BLaER1 treated with 17β-estradiol and CSF1 and Interleukin-3, amounts not matched to agents 10 nM and 100 nM (cell line): ENCODE measurements at regions not wholly inside any gene's neighbourhood (a gene's known extent, or its start where the extent isn't known, plus 50 kb on each side); places are given as distances from the start of the nearest gene placed in this dataset.
"Not testable (repeated sequence)": the region's sequence is repeated elsewhere in the genome, so short reads cannot be mapped to it uniquely, and the experiment has no call there.

Source experiments
- H3K27ac ChIP-seq, 11 experiments: shearing (Covaris generic); formaldehyde crosslinking; 2 replicates each; pipeline ENCODE4 v1.8.1; 2022
- H3K27me3 ChIP-seq, 11 experiments: shearing (Covaris generic); formaldehyde crosslinking; 2 replicates each; pipeline ENCODE4 v1.8.1; 2022
- H3K36me3 ChIP-seq, 11 experiments: shearing (Covaris generic); formaldehyde crosslinking; 2 replicates each; pipeline ENCODE4 v1.8.1; 2022
- H3K4me1 ChIP-seq, 10 experiments: shearing (Covaris generic); formaldehyde crosslinking; 2 replicates each; pipeline ENCODE4 v1.8.1; 2022
- H3K4me2 ChIP-seq, 11 experiments: shearing (Covaris generic); formaldehyde crosslinking; 2 replicates each; pipeline ENCODE4 v1.8.1; 2022
- H3K4me3 ChIP-seq, 10 experiments: shearing (Covaris generic); formaldehyde crosslinking; 2 replicates each; pipeline ENCODE4 v1.8.1; 2022
- H3K9ac ChIP-seq, 11 experiments: shearing (Covaris generic); formaldehyde crosslinking; 2 replicates each; pipeline ENCODE4 v1.8.1; 2022
- H3K9me3 ChIP-seq, 11 experiments: shearing (Covaris generic); formaldehyde crosslinking; replicated peaks in 1 of 11; 2 replicates each; pipeline ENCODE4 v1.8.1; 2022
- H4K20me1 ChIP-seq, 11 experiments: shearing (Covaris generic); formaldehyde crosslinking; 2 replicates each; pipeline ENCODE4 v1.8.1; 2022
- Cebpa-rat ChIP-seq, 11 experiments: shearing (Covaris generic); IDR thresholded peaks; 2 replicates each; pipeline ENCODE4 v1.8.1; 2022

DNA sequence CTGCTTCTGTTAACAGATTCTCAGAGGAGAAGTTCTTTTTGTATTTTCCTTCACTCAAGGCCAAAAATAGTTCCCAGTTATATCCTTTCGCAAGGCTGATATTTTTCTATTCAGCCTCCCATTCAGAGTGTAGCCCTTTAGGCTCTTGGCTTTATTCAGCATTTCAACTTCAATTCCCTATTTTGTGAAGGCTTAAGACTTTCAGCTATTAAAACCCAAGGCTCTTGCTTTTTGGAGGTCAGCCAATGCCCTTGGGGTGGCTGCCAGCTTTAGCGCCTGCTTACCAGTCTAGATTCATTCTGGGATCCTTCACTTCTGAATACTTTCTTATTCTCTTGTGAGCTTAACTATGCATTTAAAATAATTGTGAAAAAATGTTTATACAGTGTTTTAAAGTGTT lies 57.3 kb upstream of the ADGRA3 start:
- Histone ChIP-seq H3K9me3 (peaks cover 8 to 28% (median 20%) of the 10 kb centered on the region in 11 experiments; a peak in 20 of 22 replicates), H3K27ac (no peak overlapping the region)
- no peak for TF ChIP-seq Cebpa-rat (IDR thresholded peaks at IDR 0.05)

DNA sequence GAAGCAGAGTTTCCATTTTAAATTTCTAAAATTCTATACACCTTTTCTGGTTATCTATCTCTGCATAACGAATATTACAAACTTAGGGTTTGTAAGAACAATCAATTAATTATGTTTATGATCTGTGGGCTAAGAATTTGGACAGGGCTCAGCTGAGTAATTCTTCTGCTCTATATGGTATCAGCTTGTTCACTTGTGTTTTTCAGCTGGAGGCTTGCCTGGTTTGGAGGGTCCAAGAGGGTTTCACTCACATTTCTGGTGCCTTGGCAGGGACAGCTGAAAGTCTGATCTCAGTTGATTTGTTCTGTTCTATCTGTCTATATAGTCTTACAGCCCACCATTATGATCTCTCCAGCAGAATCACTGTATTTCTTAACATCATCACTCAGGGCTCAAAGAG lies 57.8 kb upstream of the ADGRA3 start:
- Histone ChIP-seq H3K4me3 (no peak overlapping the region), H3K36me3 (no peaks in the 10 kb centered on the region), H3K27me3 (no peaks in the 10 kb centered on the region), H3K4me1 (no peaks in the 10 kb centered on the region), H3K9ac (no peak overlapping the region), H3K9me3 (peaks cover 8 to 28% (median 19%) of the 10 kb centered on the region in 11 experiments; a peak in 20 of 22 replicates), H4K20me1 (no peaks in the 10 kb centered on the region), H3K4me2 (no peak overlapping the region), H3K27ac (no peak overlapping the region)
- TF ChIP-seq Cebpa-rat (IDR thresholded peaks at IDR 0.05): no peak

More for the DNA sequence above, 57.3 kb upstream of the ADGRA3 start:
- Histone ChIP-seq H3K9ac (no peak overlapping the region), H3K27me3 (no peaks in the 10 kb centered on the region), H4K20me1 (no peaks in the 10 kb centered on the region), H3K4me3 (no peak overlapping the region), H3K36me3 (no peaks in the 10 kb centered on the region), H3K4me1 (no peaks in the 10 kb centered on the region), H3K4me2 (no peak overlapping the region)

DNA sequence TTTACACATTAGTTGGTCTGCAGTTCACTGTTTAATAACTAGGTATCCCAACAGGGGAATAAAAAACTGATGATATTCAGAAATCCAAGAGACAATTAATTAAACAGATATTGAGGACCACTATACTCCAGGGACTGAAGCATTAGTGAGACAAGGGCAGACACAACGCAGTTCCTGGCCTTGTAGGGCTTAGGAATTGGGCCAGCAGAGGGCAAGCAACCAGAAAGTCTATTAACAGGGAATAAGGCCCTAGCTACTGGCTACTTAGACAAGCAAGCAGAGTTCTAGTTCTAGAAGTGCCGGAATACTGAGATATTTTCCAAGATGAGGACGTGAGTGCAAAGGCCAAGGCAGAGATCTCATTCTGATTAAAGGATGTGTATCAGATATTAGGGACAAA lies 58.6 kb upstream of the ADGRA3 start:
- Histone ChIP-seq H3K27me3 (no peaks in the 10 kb centered on the region), H3K4me3 (no peak overlapping the region), H3K9ac (no peak overlapping the region), H3K36me3 (no peaks in the 10 kb centered on the region), H3K9me3 (peaks cover 5 to 21% (median 16%) of the 10 kb centered on the region in 11 experiments; a peak in 20 of 22 replicates), H3K4me1 (no peaks in the 10 kb centered on the region), H4K20me1 (no peaks in the 10 kb centered on the region), H3K4me2 (no peak overlapping the region), H3K27ac (no peak overlapping the region)
- TF ChIP-seq Cebpa-rat (IDR thresholded peaks at IDR 0.05): no peak

DNA sequence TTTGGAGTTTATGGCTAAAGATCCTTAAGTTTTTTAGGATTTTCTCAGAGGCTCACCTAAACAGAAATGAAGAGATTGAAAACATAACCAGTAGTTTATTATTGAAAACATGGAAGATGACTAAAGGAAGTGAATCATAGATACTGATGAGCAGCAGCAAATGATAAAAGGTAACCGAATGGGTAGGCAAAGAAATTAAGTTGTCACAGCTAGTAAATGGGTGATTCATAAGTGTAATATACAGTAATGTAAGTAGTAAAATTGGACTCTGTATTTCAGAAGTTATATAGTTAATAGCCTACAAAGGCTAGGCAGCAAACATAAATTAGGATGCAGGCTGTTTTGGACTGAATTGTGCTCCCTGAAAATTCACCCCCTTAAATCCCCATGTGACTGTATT lies 59.0 kb upstream of the ADGRA3 start:
- H3K9me3 ChIP-seq: peaks cover under 1 to 16% (median 15%) of the 10 kb centered on the region in 11 experiments; a peak in 20 of 22 replicates
- H3K4me1 ChIP-seq: no peaks in the 10 kb centered on the region
- H3K27ac ChIP-seq: no peak overlapping the region
- H3K4me3 ChIP-seq: no peak overlapping the region
- no peaks in the 10 kb centered on the region for H3K36me3 ChIP-seq
- no peaks in the 10 kb centered on the region for H4K20me1 ChIP-seq
- no peak for TF ChIP-seq Cebpa-rat (IDR thresholded peaks at IDR 0.05)
- H3K4me2 ChIP-seq: no peak overlapping the region
- H3K27me3 ChIP-seq: no peaks in the 10 kb centered on the region
- H3K9ac ChIP-seq: no peak overlapping the region

DNA sequence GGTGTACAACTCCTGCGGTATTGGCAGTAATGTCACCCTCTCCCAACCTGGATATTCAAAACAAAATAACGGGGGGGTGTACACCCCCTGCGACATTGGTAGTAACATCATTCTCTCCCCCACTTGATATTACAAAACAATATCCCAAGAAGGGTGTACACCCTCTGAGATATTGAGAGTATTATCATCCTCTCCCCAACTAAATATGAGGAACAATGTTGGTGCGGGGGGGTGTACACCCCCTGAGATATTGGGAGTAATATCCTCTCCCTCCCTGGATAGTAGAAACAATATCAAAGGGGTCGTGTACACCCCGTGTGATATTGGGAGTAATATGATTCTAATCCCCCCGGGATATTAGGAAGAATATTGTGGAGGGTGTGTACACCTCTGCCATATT lies 71.4 kb upstream of the ADGRA3 start:
- no peak overlapping the region for H3K4me3 ChIP-seq

DNA sequence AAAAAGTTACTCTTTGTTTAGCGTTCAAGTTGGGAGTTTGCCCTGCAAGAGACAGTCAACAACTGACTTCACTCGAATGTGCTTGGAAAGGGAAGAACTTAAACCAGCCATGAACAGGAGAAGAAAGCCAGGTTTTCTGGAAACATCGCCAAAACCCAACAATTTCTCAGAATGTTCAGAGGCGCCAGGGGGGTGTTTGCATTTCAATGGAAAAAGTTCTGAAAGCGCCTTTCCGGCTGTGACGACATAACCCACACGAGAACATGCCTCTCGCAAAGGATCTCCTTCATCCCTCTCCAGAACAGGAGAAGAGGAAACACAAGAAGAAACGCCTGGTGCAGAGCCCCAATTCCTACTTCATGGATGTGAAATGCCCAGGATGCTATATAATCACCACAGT lies 78.1 kb upstream of the ADGRA3 start:
- no peak overlapping the region for H3K27ac ChIP-seq
- no peaks in the 10 kb centered on the region for H3K36me3 ChIP-seq
- TF ChIP-seq Cebpa-rat (IDR thresholded peaks at IDR 0.05): no peak
- no peaks in the 10 kb centered on the region; a peak in 1 of 20 replicates for H3K4me1 ChIP-seq
- no peaks in the 10 kb centered on the region for H4K20me1 ChIP-seq
- no peaks in the 10 kb centered on the region for H3K9me3 ChIP-seq
- H3K4me3 ChIP-seq: no peak overlapping the region
- H3K9ac ChIP-seq: no peak overlapping the region
- no peak overlapping the region for H3K4me2 ChIP-seq
- no peaks in the 10 kb centered on the region for H3K27me3 ChIP-seq

More for the DNA sequence above, 71.4 kb upstream of the ADGRA3 start:
- Histone ChIP-seq H3K4me1 (no peaks in the 10 kb centered on the region), H4K20me1 (no peaks in the 10 kb centered on the region), H3K27me3 (no peaks in the 10 kb centered on the region), H3K4me2 (no peak overlapping the region), H3K36me3 (no peaks in the 10 kb centered on the region), H3K27ac (no peak overlapping the region), H3K9me3 (no peaks in the 10 kb centered on the region), H3K9ac (no peak overlapping the region)
- no peak for TF ChIP-seq Cebpa-rat (IDR thresholded peaks at IDR 0.05)

DNA sequence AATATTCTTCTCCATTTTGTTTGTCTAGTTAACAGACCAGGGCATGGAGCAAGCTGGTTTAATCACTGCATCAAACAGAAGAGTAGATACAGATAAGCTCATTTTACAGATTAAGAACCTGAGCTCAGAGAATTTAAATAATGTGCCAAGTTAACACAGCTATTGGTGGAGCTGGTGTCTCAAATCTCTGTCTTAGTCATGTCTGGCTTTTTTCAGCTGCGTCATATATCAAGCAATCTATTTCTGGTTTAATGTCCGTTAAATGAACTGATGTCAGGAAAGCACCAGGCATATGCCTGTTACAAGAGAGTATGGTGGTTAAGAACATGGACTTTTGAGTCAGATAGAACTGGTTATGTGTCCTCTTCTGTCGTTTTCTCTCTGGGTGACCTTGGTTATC lies 79.8 kb upstream of the ADGRA3 start:
- no peak for TF ChIP-seq Cebpa-rat (IDR thresholded peaks at IDR 0.05)
- H3K9me3 ChIP-seq: no peaks in the 10 kb centered on the region
- no peaks in the 10 kb centered on the region for H4K20me1 ChIP-seq
- no peak overlapping the region for H3K4me2 ChIP-seq
- no peak overlapping the region for H3K27ac ChIP-seq
- no peak overlapping the region for H3K4me3 ChIP-seq
- no peaks in the 10 kb centered on the region; a peak in 1 of 20 replicates for H3K4me1 ChIP-seq
- no peaks in the 10 kb centered on the region for H3K36me3 ChIP-seq
- no peaks in the 10 kb centered on the region for H3K27me3 ChIP-seq
- H3K9ac ChIP-seq: no peak overlapping the region

DNA sequence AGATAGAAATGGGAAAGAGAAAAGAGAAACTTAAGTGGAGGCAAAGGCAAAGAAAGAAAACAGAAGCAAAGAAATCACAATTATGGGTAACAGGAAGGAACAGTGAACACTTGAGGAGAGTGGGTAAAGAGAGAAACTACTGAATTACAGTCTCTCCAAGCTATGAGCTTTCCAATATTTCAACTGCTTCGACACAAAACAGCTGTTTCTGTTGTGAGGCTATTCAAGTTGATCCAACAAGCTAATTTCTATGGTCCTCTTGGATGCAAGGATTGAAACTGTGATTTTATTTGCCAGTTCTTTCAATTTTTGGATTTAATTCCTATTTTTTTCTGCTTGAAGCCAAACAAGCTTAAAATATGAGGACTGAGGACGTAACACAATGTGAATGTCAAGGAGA lies 80.5 kb upstream of the ADGRA3 start:
- no peaks in the 10 kb centered on the region for H3K36me3 ChIP-seq
- H3K4me2 ChIP-seq: no peak overlapping the region
- no peak overlapping the region for H3K9ac ChIP-seq
- no peaks in the 10 kb centered on the region for H3K9me3 ChIP-seq
- H3K27ac ChIP-seq: no peak overlapping the region
- TF ChIP-seq Cebpa-rat (IDR thresholded peaks at IDR 0.05): no peak
- H3K27me3 ChIP-seq: no peaks in the 10 kb centered on the region
- no peak overlapping the region for H3K4me3 ChIP-seq
- no peaks in the 10 kb centered on the region for H4K20me1 ChIP-seq
- H3K4me1 ChIP-seq: no peaks in the 10 kb centered on the region; a peak in 1 of 20 replicates

DNA sequence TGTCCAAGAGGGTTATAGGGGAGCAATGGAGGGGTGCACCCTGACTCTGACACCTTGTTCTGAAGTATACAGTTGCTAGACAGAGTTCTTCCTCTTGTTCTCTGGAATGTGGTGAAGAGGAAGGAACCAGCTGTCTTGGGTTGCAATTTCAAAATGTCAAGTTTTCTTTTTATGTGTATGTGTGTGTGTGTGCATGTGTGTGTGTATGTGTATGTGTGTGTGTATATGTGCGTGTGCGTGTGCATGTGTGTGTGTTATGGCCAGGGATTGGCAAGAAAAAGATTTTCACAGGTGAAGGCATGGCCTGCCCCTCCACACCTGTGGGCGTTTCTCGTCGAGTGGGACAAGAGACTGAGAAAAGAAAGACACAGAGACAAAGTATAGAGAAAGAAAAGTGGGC lies 81.6 kb upstream of the ADGRA3 start:
- Histone ChIP-seq H3K36me3 (no peaks in the 10 kb centered on the region), H3K4me2 (no peak overlapping the region), H3K4me3 (no peak overlapping the region), H3K9ac (no peak overlapping the region), H4K20me1 (no peaks in the 10 kb centered on the region), H3K4me1 (no peaks in the 10 kb centered on the region; a peak in 1 of 20 replicates), H3K27ac (no peak overlapping the region), H3K9me3 (no peaks in the 10 kb centered on the region), H3K27me3 (no peaks in the 10 kb centered on the region)
- no peak for TF ChIP-seq Cebpa-rat (IDR thresholded peaks at IDR 0.05)

DNA sequence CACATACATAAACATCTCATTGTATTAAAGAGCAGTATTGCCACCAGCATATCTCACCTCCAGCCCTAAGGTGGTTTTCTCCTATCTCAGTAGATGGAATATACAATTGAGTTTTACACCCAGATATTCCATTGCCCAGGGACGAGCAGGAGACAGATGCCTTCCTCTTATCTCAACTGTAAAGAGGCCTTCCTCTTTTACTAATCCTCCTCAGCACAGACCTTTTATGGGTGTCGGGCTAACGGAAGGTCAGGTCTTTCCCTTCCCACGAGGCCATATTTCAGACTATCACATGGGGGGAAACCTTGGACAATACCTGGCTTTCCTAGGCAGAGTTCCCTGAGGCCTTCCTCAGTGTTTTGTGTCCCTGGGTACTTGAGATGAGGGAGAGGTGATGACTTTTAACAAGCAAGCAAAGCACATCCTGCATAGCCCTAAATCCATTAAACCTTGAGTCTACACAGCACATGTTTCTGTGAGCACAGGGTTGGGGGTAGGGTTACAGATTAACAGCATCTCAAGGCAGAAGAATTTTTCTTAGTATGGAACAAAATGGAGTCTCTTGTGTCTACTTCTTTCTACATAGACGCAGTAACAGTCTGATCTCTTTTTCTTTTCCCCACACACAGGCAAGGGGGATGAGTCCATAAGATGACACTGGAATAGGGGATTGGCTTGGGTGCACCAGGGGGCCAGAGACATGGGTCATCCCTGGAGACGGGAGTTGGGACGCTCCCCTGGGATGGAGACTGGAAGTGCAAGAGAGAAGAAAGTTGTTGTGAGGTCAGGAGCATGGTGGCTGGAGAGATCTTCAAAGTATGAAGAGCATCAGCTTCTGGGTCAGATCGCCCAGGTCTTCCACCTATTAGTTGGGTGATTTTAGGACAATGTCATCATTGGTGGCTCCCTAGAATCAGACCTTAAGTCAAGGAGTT lies 82.5 kb upstream of the ADGRA3 start:
- H3K4me3 ChIP-seq, H3K36me3 ChIP-seq, H3K4me1 ChIP-seq, H4K20me1 ChIP-seq, H3K9me3 ChIP-seq, H3K9ac ChIP-seq, H3K4me2 ChIP-seq, H3K27ac ChIP-seq, H3K27me3 ChIP-seq: not testable (repeated sequence)

DNA sequence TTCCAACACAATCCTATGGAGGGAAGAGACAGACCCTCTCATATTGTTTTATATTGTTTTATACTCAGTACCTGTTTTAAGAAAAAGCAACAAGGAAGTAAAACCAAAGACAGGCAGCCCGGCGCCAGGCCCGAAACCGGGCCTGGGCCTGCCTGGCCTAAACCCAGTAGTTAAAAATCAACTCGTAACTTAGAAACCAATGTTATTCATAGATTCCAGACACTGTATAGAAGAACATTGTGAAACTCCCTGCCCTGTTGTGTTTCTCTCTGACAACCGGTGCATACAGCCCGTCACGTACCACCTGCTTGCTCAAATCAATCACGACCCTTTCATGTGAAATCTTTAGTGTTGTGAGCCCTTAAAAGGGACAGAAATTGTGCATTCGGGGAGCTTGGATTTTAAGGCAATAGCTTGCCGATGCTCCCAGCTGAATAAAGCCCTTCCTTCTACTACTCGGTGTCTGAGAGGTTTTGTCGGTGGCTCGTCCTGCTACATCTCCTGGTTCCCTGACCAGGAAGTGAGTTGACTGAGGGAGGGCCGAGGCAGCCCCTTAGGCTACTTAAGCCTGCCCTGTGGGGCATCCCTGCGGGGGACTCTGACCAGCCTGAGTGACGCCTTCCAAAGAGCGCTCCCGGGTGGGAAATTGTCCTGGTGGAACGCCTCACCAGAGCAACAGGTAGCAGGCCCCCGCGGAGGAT lies 83.5 kb upstream of the ADGRA3 start:
- H3K36me3 ChIP-seq, H3K27me3 ChIP-seq, H3K4me3 ChIP-seq, H3K9me3 ChIP-seq, H3K4me1 ChIP-seq, H3K4me2 ChIP-seq, H4K20me1 ChIP-seq, H3K27ac ChIP-seq, H3K9ac ChIP-seq: not testable (repeated sequence)

DNA sequence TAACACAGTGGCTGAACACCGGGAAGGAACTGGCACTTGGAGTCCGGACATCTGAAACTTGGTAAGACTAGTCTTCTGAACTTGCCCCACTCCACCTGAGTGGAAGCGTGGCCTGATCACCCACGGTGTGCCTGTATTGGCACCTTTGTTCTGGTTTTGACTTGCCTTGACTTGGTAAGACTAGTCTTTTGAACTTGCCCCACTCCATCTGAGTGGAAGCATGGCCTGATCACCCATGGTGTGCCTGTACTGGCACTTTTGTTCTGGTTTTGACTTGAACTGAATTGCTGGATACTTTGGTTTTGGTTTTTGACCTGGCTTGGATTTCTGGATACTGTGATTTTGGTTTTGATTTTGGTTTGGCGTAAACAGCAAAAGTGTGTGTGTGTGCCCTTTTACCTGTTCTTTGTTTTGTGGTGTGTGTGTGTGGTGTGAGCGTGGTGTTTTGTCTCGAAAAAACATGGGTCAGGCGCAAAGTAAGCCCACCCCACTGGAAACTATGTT lies 84.1 kb upstream of the ADGRA3 start:
- not testable (repeated sequence) for H4K20me1 ChIP-seq, H3K4me3 ChIP-seq

DNA sequence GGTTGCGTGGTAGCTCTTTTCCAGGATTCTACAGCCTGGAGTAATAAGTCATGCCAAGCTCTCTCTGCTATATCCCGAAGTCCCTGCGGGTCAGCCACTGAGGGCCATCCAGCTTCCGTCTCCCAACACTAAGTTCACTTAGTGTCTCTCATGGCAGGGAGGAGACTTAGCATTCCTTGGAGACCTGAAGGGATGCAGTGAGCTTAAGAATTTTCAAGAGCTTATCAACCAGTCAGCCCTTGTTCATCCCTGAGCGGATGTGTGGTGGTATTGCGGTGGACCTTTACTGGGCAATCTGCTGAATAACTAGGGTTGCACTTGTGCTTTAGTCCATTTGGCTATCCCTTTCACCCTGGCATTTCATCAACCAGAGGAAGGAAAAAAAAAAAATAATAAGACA lies 85.8 kb upstream of the ADGRA3 start:
- not testable (repeated sequence) for H3K27ac ChIP-seq

More for the DNA sequence above, 84.1 kb upstream of the ADGRA3 start:
- H3K36me3 ChIP-seq, H3K4me1 ChIP-seq, H3K27me3 ChIP-seq, H3K27ac ChIP-seq, H3K9ac ChIP-seq, H3K9me3 ChIP-seq, H3K4me2 ChIP-seq: not testable (repeated sequence)

More for the DNA sequence above, 85.8 kb upstream of the ADGRA3 start:
- H3K36me3 ChIP-seq, H3K9ac ChIP-seq, H3K4me1 ChIP-seq, H3K27me3 ChIP-seq, H3K9me3 ChIP-seq, H4K20me1 ChIP-seq, H3K4me3 ChIP-seq, H3K4me2 ChIP-seq: not testable (repeated sequence)
